ENCODE measurements at regions not wholly inside any gene's neighbourhood (a gene's known extent, or its start where the extent isn't known, plus 50 kb on each side); places are given as distances from the start of the nearest gene placed in this dataset.

DNA sequence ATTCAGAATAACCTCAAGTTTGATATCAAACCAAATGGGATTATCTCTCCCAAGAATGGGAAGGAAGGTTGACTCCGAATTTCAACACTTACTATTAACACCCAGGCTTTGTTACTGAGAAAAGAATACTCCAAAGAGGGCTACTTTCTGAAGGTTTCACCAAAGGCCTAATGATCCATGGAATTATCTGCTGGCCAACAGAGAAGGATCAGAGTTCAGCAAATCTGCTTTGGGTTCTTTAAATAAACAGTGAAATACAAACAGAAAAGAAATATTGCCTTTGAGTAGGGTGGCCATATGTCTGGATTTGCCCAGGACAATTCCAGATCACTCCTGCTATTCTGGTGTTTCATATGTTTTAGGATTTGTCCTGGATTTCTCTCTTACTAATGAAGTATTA is 564.5 kb upstream of the PSMD7 start:
- H3K4me3 ChIP-seq (ENCODE audit: low read depth, low read length): no peak overlapping the region
- TF ChIP-seq CTCF (IDR thresholded peaks at IDR 0.05; ENCODE audit: low read depth, low read length): no peak

DNA sequence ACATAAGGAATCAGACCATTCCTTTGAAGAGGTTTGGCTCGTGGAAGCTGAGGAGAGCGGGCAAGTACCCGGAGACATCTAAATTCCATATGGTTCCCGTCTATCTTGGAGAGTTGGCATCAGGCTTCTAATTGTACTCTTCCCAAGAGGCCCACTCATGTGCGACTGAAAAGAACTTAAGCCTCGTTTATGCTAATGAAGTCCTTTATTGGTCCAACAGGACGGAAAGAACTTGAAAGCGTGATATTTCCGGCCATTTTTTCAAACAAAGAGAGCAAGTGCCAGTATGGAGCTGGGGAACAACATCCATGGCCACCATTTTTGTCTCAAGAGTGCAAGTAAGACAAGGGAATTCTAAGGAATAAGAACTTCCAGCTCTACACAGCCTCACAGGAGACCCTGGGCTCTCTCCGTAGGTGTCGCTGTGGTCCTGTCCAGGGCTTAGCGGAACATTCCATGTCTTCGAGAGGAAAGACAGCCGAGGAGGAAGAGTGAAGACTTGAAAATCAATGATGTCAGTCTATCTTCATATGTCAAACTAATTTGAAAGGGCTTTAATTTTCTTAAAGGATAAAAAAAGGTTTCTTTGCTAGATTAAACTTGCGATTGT is 566.0 kb upstream of the PSMD7 start:
- H3K4me3 ChIP-seq (ENCODE audit: low read depth, low read length): no peak overlapping the region
- no peak for TF ChIP-seq CTCF (IDR thresholded peaks at IDR 0.05; ENCODE audit: low read depth, low read length)

DNA sequence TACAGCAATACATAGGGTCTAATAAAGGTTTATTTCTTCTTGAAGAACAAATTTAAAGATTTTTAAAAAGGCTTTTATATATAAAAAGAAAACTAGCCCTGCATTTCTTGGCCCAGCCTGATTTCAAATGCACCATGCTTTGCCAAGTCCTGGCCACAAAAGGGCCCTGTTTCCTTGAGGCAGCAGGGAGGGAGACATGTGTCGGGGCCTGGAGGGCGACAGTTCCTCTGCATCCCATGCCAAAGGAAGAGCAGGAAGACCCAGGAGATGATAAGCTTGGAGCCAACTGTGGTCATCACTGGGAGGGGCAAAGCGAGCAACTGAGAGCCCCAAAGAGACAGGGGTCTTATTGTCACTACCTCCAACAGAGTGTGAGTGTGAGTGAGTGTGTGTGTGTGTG is 571.5 kb upstream of the PSMD7 start:
- no peak for TF ChIP-seq CTCF (IDR thresholded peaks at IDR 0.05; ENCODE audit: low read depth, low read length)
- H3K4me3 ChIP-seq (ENCODE audit: low read depth, low read length): no peak overlapping the region

GRCh38 chr16:73724503-73724902 is 572.1 kb upstream of the PSMD7 start:
- no peak for TF ChIP-seq CTCF (IDR thresholded peaks at IDR 0.05; ENCODE audit: low read depth, low read length)

DNA sequence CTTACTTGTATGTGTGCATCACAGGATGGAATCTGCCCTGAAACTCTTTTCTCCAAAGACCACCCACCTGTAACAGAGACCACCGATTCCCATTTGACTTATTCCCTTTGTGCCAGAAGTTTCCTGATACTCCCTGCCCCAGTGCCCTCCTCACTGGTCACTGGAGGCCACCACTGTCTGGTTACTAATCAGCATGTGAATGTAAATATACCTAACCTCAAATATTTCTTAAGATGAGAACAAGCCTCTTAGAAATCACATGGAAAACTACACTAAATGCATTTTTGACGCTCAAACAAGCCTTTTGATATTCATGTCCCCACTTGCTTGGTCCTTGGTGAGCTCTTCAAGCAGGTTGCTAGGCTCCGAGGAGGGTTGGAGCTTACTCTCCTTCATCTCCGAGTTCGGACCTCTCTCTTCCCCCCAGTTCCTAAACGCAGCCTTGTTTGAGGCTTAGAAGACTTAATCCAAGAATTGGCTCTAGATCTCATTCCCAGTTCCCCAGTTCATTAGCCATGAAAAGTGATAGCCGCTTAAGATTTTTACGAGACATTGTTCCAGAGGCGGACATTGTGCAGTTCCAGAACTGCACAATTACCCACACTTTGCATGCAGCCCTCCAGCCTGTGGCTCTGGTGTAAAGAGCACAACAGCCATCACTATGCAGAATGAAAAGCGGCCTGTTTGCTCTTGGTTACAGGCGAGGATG is 579.2 kb upstream of the PSMD7 start:
- TF ChIP-seq CTCF (IDR thresholded peaks at IDR 0.05; ENCODE audit: low read depth, low read length): no peak
- no peak overlapping the region for H3K4me3 ChIP-seq (ENCODE audit: low read depth, low read length)

More at GRCh38 chr16:73724503-73724902, 572.1 kb upstream of the PSMD7 start:
- H3K4me3 ChIP-seq (ENCODE audit: low read depth, low read length): no peak overlapping the region

DNA sequence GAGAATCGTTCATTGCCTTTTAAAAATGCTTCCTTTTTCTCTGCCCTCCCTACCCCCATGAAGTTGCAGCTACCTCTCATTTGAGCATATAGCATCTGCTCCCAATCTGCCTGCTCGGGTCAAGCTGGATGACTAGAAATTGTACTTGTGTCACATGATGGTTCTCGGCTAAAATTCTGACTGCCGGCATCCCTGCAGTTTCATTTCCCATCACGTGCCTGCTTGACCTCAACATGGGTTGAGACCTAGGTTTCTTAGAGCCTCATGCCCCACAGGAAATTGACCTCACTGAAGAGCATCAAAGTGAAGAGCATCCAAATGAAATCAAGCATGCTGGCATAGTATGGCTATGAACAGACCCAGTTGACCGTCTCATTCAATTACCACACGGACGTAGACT is 581.6 kb upstream of the PSMD7 start:
- TF ChIP-seq CTCF (IDR thresholded peaks at IDR 0.05; ENCODE audit: low read depth, low read length): no peak
- no peak overlapping the region for H3K4me3 ChIP-seq (ENCODE audit: low read depth, low read length)

DNA sequence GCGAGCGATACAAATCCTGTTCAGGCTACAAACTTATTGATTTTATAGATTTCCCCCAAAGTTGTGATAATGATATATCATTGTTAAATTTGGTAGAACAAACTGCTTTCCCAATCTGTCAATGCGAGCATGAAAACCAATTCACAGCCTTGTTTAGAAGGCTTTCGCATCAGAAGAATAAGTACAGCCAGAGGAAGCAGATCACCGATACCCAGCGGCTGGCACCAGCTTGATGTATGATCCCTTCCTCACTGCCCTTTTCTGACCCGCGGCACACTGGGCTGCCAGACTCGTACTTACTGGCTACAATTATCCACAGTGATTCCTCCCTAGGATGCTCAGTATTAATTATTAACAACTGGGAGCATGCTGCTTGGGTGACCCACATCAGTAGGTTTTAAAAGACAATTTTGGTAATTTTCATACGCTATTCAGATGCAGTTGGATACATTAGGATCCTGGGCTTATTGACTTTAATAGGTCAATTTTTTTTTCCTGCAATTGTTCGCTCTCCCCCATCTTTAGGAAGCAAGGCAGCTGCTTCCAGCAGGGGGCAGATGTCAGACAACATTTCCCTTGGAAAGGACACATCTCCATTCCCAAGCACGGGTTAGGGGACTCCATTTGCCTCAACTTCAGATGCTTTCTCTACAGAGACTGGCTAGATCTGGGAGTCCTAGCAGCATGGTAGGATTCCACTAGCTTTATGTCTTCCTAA is 582.7 kb upstream of the PSMD7 start:
- no peak for TF ChIP-seq CTCF (IDR thresholded peaks at IDR 0.05; ENCODE audit: low read depth, low read length)
- no peak overlapping the region for H3K4me3 ChIP-seq (ENCODE audit: low read depth, low read length)

Measured in WI38 (cell line).